ENCODE measurements at regions not wholly inside any gene's neighbourhood (a gene's known extent, or its start where the extent isn't known, plus 50 kb on each side); places are given as distances from the start of the nearest gene placed in this dataset.

- in situ Hi-C loops (cut with HindIII; ENCODE audit: low sequenced_read_pairs), result no loop called here
- peak; percentile 34 for DNase-seq (ENCODE audit: low read depth, low spot score)
- no peak overlapping the region for H3K4me3 ChIP-seq (ENCODE audit: low read depth, low read length)
- no peak for TF ChIP-seq CTCF (IDR thresholded peaks at IDR 0.05; ENCODE audit: low read depth, low read length)
Measured at GRCh38 chr13:90680826-90681225, 666.7 kb upstream of the MIR17HG start.

GRCh38 chr13:90683711-90684131 is 663.8 kb upstream of the MIR17HG start:
- TF ChIP-seq CTCF (IDR thresholded peaks at IDR 0.05; ENCODE audit: low read depth, low read length), result no peak
- in situ Hi-C loops (cut with HindIII; ENCODE audit: low sequenced_read_pairs), result no loop called here
- DNase-seq (ENCODE audit: low read depth, low spot score), result no peak
- H3K4me3 ChIP-seq (ENCODE audit: low read depth, low read length), result no peak overlapping the region

DNA sequence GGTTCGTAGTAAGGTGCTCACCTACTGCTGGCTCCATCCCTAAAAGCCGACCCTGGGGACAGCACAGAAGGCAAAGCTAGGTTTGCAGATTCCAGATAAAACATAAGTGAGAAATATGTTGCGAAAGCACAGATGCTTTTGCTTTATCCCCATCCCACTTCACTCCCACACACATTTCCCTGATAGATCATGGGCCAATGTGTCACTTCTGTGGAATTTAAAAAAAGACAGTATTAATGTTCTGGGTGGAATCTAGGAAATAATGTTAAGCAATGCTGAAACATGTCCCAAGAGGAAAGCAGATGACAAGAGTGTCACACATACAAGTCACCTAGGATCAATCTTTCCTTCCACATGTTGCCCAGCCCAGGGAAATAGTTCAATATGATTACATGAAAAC is 661.0 kb upstream of the MIR17HG start:
- in situ Hi-C loops (cut with HindIII; ENCODE audit: low sequenced_read_pairs), result no loop called here
- DNase-seq (ENCODE audit: low read depth, low spot score), result peak; percentile 49
- no peak for TF ChIP-seq CTCF (IDR thresholded peaks at IDR 0.05; ENCODE audit: low read depth, low read length)
- H3K4me3 ChIP-seq (ENCODE audit: low read depth, low read length), result no peak overlapping the region

DNA sequence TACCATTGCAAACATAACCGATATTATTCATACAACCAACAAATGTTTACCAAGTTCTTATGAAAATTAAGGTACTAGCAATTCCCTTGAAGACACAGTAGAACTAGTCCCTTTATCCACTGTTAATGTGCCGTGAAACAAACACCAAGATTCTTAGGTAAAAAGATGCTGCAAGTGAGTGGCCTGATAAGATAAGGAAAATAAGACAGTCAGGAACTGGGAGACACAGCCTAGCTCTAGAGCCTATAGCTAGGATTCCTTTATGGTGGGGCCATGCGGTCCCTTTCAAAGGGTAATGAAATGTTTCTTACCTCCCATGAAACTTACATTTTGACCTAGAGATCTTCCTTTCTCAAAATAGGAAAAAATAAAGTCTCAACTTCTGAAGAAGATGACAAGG is 658.4 kb upstream of the MIR17HG start:
- no peak overlapping the region for H3K4me3 ChIP-seq (ENCODE audit: low read depth, low read length)
- no peak for DNase-seq (ENCODE audit: low read depth, low spot score)
- no peak for TF ChIP-seq CTCF (IDR thresholded peaks at IDR 0.05; ENCODE audit: low read depth, low read length)
- in situ Hi-C loops (cut with HindIII; ENCODE audit: low sequenced_read_pairs), result no loop called here

- no peak overlapping the region for H3K4me3 ChIP-seq (ENCODE audit: low read depth, low read length)
- TF ChIP-seq CTCF (IDR thresholded peaks at IDR 0.05; ENCODE audit: low read depth, low read length), result no peak
- DNase-seq (ENCODE audit: low read depth, low spot score), result peak; percentile 22
- in situ Hi-C loops (cut with HindIII; ENCODE audit: low sequenced_read_pairs), result no loop called here
Measured at GRCh38 chr13:90690458-90691080, 656.9 kb upstream of the MIR17HG start.

GRCh38 chr13:90696254-90696653 is 651.2 kb upstream of the MIR17HG start:
- no peak for TF ChIP-seq CTCF (IDR thresholded peaks at IDR 0.05; ENCODE audit: low read depth, low read length)
- DNase-seq (ENCODE audit: low read depth, low spot score), result peak; percentile 79
- in situ Hi-C loops (cut with HindIII; ENCODE audit: low sequenced_read_pairs), result no loop called here
- H3K4me3 ChIP-seq (ENCODE audit: low read depth, low read length), result no peak overlapping the region

All from astrocyte of the spinal cord (primary cell).